HG02870 (cell line): ENCODE measurements at regions not wholly inside any gene's neighbourhood (a gene's known extent, or its start where the extent isn't known, plus 50 kb on each side); places are given as distances from the start of the nearest gene placed in this dataset.
"Not testable (repeated sequence)": the region's sequence is repeated elsewhere in the genome, so short reads cannot be mapped to it uniquely, and the experiment has no call there.

Source experiments
- ATAC-seq: cut with Tn5 transposase; IDR thresholded peaks from one replicate; pipeline ENCODE4 v1.9.1; 2021; ENCODE audit warnings: mild to moderate bottlenecking, moderate library complexity; ENCODE audit not compliant: unreplicated experiment

- ATAC-seq = no peak
These were observed 92.2 kb upstream of the ALCAM start for GRCh38 chr3:105274536-105274935.

GRCh38 chr3:105274958-105275357 is 91.8 kb upstream of the ALCAM start:
- no peak for ATAC-seq

GRCh38 chr3:105277656-105278055 is 89.1 kb upstream of the ALCAM start:
- ATAC-seq = no peak

GRCh38 chr3:105278688-105279087 is 88.0 kb upstream of the ALCAM start:
- ATAC-seq = peak; percentile 65

- no peak for ATAC-seq
These were observed 84.7 kb upstream of the ALCAM start for GRCh38 chr3:105281989-105282388.

- no peak for ATAC-seq
These were observed 81.8 kb upstream of the ALCAM start for GRCh38 chr3:105284876-105285275.

- ATAC-seq = no peak
These were observed 81.0 kb upstream of the ALCAM start for GRCh38 chr3:105285653-105286241.

- ATAC-seq = no peak
These were observed 73.3 kb upstream of the ALCAM start for GRCh38 chr3:105293441-105293840.

GRCh38 chr3:105296182-105296822 is 70.4 kb upstream of the ALCAM start:
- not testable (repeated sequence) for ATAC-seq

GRCh38 chr3:105304487-105304886 is 62.2 kb upstream of the ALCAM start:
- ATAC-seq = no peak

- no peak for ATAC-seq
These were observed 51.6 kb upstream of the ALCAM start for GRCh38 chr3:105315144-105315543.

GRCh38 chr3:105315815-105316214 is 50.9 kb upstream of the ALCAM start:
- no peak for ATAC-seq

GRCh38 chr3:105316331-105316730 is 50.4 kb upstream of the ALCAM start:
- ATAC-seq = peak; percentile 49
